GM12892 (cell line): ENCODE measurements at regions not wholly inside any gene's neighbourhood (a gene's known extent, or its start where the extent isn't known, plus 50 kb on each side); places are given as distances from the start of the nearest gene placed in this dataset.

Experiments
- POLR2A ChIP-seq: IDR thresholded peaks from 2 replicates; pipeline ENCODE4 v1.6.1; 2011; ENCODE audit warnings: low read depth, low read length, control low read depth
- POLR2AphosphoS5 ChIP-seq: IDR thresholded peaks from 2 replicates; pipeline ENCODE4 v1.6.1; 2011; ENCODE audit warnings: low read depth, low read length, control low read depth
- TAF1 ChIP-seq: IDR thresholded peaks from 2 replicates; pipeline ENCODE4 v1.6.1; 2011; ENCODE audit warnings: low read depth, mild to moderate bottlenecking, control low read depth, low read length, borderline replicate concordance

DNA sequence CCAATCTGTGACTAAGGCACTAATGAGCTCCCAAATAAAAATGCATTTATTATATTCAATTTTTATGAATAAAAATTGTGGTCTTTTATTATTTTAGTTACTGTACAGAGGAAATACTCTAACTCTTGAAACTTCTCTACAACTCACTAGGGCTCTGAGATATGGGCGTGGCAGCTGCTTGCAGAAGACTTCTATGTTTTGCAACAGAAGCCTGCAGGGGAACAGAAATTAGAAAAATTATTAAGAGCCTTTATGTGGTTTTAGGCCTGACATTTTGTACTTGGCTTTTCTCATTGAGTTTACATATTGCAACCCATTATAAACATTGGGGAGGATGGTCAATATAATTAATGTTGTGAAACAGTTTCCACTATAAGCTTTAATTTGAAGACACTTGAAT is 581.4 kb downstream of the TNS3 start:
- TF ChIP-seq POLR2AphosphoS5 (no peak), POLR2A (no peak), TAF1 (no peak)
